ENCODE measurements at regions not wholly inside any gene's neighbourhood (a gene's known extent, or its start where the extent isn't known, plus 50 kb on each side); places are given as distances from the start of the nearest gene placed in this dataset.
A peak's percentile ranks its signal among the peaks of the same experiment; 100 is the strongest.

DNA sequence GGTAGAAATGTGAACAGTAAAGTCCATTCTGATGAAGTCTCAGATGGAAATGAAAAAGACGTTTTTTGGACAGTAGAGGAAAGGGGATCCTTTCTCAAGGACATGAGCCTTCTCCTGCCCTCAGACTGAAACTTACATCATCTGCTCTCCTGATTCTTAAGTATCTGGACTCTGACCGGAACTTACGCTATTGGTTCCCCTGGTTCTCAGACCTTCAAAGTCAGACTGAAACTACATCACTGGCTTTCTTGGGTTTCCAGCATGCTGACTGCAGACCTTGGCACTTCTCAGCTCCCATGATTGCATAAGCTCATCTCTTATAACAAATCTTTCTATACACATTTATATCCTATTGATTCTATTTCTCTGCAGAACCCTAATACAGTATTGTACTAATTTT, 291.0 kb downstream of the SNAPC1 start:
- Histone ChIP-seq H3K9me3 (no peaks in the 10 kb centered on the region), H3K4me1 (no peaks in the 10 kb centered on the region), H3K36me3 (no peaks in the 10 kb centered on the region), H3K27me3 (no peaks in the 10 kb centered on the region), H3K27ac (no peak overlapping the region), H3K4me3 (no peak overlapping the region)
- intact Hi-C loops (cut with DNase I) = no loop called here
- no peak for DNase-seq
- ATAC-seq = no peak
- TF ChIP-seq, protein P1, sequence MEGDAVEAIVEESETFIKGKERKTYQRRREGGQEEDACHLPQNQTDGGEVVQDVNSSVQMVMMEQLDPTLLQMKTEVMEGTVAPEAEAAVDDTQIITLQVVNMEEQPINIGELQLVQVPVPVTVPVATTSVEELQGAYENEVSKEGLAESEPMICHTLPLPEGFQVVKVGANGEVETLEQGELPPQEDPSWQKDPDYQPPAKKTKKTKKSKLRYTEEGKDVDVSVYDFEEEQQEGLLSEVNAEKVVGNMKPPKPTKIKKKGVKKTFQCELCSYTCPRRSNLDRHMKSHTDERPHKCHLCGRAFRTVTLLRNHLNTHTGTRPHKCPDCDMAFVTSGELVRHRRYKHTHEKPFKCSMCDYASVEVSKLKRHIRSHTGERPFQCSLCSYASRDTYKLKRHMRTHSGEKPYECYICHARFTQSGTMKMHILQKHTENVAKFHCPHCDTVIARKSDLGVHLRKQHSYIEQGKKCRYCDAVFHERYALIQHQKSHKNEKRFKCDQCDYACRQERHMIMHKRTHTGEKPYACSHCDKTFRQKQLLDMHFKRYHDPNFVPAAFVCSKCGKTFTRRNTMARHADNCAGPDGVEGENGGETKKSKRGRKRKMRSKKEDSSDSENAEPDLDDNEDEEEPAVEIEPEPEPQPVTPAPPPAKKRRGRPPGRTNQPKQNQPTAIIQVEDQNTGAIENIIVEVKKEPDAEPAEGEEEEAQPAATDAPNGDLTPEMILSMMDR (IDR thresholded peaks at IDR 0.05) = no peak
- no peak for FAIRE-seq
- 75 to 76% methylated on average over 3 of the region's 3 CpGs for WGBS, 2 donors

DNA sequence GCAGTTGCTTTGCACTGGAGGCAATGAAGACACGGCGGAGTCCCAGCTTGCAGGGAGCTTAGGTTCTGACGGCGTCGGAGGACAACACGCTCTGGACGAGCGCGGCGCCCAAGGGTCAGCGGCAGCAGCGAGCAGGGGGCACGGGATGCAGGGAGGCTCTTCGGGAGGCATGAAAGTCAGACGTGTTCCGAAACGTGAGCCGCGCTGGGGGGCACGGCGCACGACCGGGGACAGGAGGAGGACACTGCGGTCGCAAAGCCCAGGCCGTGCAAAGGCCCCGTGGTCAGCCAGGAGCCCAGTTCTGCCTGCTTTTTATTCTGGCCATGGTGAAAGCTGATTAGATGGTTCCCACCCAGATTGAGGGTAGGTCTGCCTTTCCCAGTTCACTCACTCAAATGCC, 294.6 kb downstream of the SNAPC1 start:
- no peaks in the 10 kb centered on the region for H3K4me1 ChIP-seq
- FAIRE-seq (no peak), ATAC-seq (no peak), DNase-seq (peak in 1 of 6 donors; percentile 41)
- intact Hi-C loops (cut with DNase I) = no loop called here
- H3K4me3 ChIP-seq = no peak overlapping the region
- TF ChIP-seq, protein P1 (IDR thresholded peaks at IDR 0.05) = no peak
- no peak overlapping the region for H3K27ac ChIP-seq
- whole genome bisulfite sequencing, 2 donors = 93 to 97% methylated on average over 27 of the region's 27 CpGs
- H3K27me3 ChIP-seq = no peaks in the 10 kb centered on the region
- no peaks in the 10 kb centered on the region for H3K36me3 ChIP-seq
- H3K9me3 ChIP-seq = no peaks in the 10 kb centered on the region

DNA sequence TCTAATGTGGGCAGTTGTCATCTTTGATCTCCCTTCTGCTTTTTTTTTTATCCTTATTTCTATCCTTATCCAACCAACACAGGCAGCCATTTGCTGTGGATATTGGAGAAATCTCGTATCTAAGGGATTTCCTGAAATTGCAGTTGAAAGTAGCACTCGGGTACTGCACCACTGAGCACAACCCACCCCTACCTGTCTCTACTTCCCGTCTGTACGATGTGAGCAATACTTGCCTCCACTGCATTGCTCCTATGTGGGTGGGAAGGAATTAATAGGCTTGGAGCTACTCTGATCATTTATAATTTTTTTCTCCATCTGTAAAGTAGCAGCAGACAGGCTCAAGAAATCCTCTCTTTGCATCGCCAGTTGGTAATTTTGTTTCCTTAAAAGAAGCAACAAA, 300.4 kb downstream of the SNAPC1 start:
- Histone ChIP-seq H3K9me3 (no peaks in the 10 kb centered on the region), H3K27me3 (no peaks in the 10 kb centered on the region), H3K27ac (no peak overlapping the region), H3K4me3 (no peak overlapping the region), H3K36me3 (no peaks in the 10 kb centered on the region), H3K4me1 (no peaks in the 10 kb centered on the region)
- TF ChIP-seq, protein P1 (IDR thresholded peaks at IDR 0.05) = no peak
- ATAC-seq (no peak), DNase-seq (no peak), FAIRE-seq (no peak)
- WGBS, 2 donors = 68 to 79% methylated on average over 5 of the region's 5 CpGs
- intact Hi-C loops (cut with DNase I) = no loop called here

DNA sequence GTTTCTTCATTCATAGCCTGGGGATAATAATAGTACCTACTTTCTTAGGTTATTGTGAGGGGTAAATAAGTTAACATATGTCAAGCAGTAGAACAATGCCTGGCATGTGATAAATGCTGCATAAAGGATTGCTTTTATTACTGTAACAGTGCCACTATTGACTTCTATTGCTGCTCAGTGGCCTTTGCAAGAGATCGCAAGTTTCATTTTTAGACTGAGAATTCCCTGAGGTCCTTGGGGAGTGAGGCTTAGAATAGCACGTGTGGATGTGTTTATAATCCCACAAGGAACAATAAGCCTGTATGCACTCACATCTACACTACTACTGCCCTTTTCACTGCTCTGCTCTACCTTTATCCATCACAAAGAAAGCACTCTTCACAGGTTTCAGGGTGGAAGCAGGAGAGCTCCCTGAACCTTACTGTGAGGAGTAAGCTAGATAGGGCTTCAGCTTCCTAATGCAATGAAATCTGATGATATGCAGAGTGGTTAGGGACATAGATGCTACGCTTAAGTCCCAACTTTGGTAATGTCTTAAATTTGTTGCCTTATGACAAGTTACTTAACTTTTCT, 302.6 kb downstream of the SNAPC1 start:
- DNase-seq (no peak), ATAC-seq (no peak), FAIRE-seq (no peak)
- H3K27me3 ChIP-seq = no peaks in the 10 kb centered on the region
- H3K27ac ChIP-seq = no peak overlapping the region
- H3K9me3 ChIP-seq = no peaks in the 10 kb centered on the region
- H3K36me3 ChIP-seq = no peaks in the 10 kb centered on the region
- H3K4me1 ChIP-seq = no peaks in the 10 kb centered on the region
- intact Hi-C loops (cut with DNase I) = no loop called here
- 53 to 75% methylated on average over 3 of the region's 3 CpGs for WGBS, 2 donors
- TF ChIP-seq, protein P1 (IDR thresholded peaks at IDR 0.05) = no peak
- H3K4me3 ChIP-seq = no peak overlapping the region

DNA sequence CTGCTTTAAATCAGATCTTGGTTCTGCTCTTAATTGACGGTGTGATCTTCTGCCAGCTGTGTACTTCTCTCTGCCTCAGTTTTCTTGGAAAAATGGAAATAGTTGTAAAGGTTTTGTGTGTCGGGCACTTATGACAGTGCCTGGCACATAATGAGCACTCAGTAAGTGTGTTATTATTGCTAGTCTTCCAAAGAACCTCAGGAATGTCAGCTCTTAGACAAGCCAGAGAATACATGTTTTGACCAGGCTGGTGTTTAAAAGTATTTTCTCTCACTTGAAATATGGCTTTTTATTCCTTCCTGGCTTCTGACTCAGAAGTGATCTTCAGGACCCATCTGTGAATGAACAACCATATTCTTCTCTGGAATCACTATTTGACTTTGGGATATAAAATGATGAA, 304.1 kb downstream of the SNAPC1 start:
- Histone ChIP-seq H3K4me3 (no peak overlapping the region), H3K27me3 (no peaks in the 10 kb centered on the region), H3K4me1 (no peaks in the 10 kb centered on the region), H3K27ac (no peak overlapping the region), H3K9me3 (no peaks in the 10 kb centered on the region), H3K36me3 (no peaks in the 10 kb centered on the region)
- intact Hi-C loops (cut with DNase I) = no loop called here
- WGBS, 2 donors = 85 to 86% methylated on average over 2 of the region's 2 CpGs
- no peak for ATAC-seq
- DNase-seq = no peak
- TF ChIP-seq, protein P1 (IDR thresholded peaks at IDR 0.05) = no peak
- FAIRE-seq = no peak
